Right lobe of liver (tissue), 4 donors: ENCODE measurements at regions not wholly inside any gene's neighbourhood (a gene's known extent, or its start where the extent isn't known, plus 50 kb on each side); places are given as distances from the start of the nearest gene placed in this dataset.

ENCODE experiments used
- POLR2A ChIP-seq: fragments of 450-650 bp; IDR thresholded peaks from one replicate; pipeline ENCODE4 v1.6.1; 2017; ENCODE audit warnings: antibody characterized with exemption, mild to moderate bottlenecking
- TF ChIP-seq, protein P1 (sequence below), 4 donors: fragments of 200-600 bp in 3 of 4; fragments of 450-650 bp in 1 of 4; IDR thresholded peaks; one replicate each; pipeline versions ENCODE4 v1.5.1 to v1.8.0; 2016 to 2022; ENCODE audit warnings: antibody characterized with exemption in 4 of 4, mild to moderate bottlenecking in 2 of 4
- donor health status: DM: no; HTN: no; CAD: no.
- donor health status: DM: no; HTN: no; CAD: no.
- donor health status: DM: no; HTN: yes; CAD: no.

DNA sequence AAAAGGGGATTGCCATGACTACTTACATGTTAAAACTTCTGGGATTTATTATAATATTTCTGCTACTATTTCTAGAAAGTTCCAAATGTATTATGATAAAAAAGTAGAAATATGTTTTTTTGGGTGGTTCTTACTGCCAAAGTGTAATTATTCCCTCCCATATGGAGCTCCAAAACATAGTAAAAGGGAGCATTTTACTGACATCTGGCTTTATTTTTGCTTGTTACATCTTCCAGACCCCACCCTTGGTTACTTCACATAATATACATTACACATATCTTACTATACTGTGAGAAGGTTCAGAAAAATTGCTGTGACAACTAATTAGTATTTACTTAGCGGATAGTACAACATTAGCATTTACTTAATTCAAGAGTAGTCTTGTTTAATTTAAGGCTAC is 205.1 kb upstream of the TLL1 start:
- TF ChIP-seq, protein P1, sequence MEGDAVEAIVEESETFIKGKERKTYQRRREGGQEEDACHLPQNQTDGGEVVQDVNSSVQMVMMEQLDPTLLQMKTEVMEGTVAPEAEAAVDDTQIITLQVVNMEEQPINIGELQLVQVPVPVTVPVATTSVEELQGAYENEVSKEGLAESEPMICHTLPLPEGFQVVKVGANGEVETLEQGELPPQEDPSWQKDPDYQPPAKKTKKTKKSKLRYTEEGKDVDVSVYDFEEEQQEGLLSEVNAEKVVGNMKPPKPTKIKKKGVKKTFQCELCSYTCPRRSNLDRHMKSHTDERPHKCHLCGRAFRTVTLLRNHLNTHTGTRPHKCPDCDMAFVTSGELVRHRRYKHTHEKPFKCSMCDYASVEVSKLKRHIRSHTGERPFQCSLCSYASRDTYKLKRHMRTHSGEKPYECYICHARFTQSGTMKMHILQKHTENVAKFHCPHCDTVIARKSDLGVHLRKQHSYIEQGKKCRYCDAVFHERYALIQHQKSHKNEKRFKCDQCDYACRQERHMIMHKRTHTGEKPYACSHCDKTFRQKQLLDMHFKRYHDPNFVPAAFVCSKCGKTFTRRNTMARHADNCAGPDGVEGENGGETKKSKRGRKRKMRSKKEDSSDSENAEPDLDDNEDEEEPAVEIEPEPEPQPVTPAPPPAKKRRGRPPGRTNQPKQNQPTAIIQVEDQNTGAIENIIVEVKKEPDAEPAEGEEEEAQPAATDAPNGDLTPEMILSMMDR (IDR thresholded peaks at IDR 0.05): no peak
- no peak for TF ChIP-seq POLR2A
